ENCODE measurements at regions not wholly inside any gene's neighbourhood (a gene's known extent, or its start where the extent isn't known, plus 50 kb on each side); places are given as distances from the start of the nearest gene placed in this dataset.
"Not testable (repeated sequence)": the region's sequence is repeated elsewhere in the genome, so short reads cannot be mapped to it uniquely, and the experiment has no call there.

GRCh38 chr4:34486461-34487363 is 1757.6 kb downstream of the ARAP2 start:
- no peak for DNase-seq

DNA sequence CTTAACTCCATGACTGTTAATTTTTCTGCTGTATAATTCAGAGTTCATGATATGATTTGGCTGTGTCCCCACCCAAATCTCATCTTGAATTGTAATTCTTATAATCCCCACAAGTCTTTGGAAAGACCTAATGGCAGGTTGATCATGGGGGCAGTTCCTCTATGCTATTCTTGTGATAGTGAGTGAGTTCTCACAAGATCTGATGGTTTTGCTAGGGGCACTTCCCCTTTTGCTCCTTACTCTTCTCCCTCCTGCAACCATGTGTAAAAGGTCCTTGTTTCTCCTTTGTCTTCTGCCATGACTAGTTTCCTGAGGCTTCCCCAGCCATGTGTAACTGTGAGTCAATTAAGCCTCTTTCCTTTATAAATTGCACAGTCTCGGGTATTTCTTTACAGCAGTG is 1751.9 kb downstream of the ARAP2 start:
- DNase-seq = no peak

- DNase-seq = no peak
Observed at GRCh38 chr4:34502086-34502485, 1742.2 kb downstream of the ARAP2 start.

GRCh38 chr4:34504731-34505130 is 1739.6 kb downstream of the ARAP2 start:
- DNase-seq = not testable (repeated sequence)

- not testable (repeated sequence) for DNase-seq
Observed at GRCh38 chr4:34506511-34507092, 1737.7 kb downstream of the ARAP2 start.

- no peak for DNase-seq
Observed at GRCh38 chr4:34512616-34513015, 1731.7 kb downstream of the ARAP2 start.

- no peak for DNase-seq
Observed at GRCh38 chr4:34516524-34516923, 1727.8 kb downstream of the ARAP2 start.

DNA sequence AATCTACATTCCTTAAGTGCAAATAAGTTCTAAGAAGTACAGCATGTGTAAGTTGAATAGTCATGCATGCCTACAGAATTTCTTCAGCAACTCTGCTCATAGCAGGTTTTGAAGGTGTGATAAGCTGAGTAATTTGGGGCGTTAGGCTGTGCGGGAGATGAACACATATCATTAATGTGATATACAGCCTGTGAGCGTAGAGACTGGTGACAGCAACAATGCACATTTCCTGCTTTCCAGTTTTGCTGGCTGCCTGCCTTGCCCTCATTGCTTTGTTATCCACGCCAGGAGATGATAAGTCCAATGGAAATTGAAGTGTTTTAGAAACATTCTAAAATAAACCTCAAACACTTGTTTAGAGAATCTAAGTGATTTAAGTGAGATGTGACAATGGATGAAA is 1709.4 kb downstream of the ARAP2 start:
- DNase-seq = no peak

- no peak for DNase-seq
Observed at GRCh38 chr4:34566091-34566490, 1678.2 kb downstream of the ARAP2 start.

DNA sequence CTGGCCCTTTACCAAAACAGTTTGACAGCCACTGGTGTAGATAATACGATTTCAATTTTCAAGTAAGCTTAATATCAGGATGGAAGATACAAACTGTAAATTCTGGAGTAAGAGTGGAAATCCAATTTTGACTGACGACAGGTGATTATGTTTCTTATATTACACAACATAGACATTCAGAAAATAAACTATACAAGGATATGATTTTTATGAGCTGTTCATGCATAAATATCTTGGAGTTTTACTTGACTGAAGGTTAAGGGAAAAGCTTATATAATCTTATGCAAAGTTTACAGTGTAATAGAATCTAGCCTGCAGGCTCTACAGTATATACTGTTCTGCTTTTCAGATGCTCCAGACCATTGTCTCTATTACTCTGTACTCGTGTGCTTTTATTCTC is 1672.3 kb downstream of the ARAP2 start:
- no peak for DNase-seq

- DNase-seq = no peak
Observed at GRCh38 chr4:34615315-34615714, 1629.0 kb downstream of the ARAP2 start.

DNA sequence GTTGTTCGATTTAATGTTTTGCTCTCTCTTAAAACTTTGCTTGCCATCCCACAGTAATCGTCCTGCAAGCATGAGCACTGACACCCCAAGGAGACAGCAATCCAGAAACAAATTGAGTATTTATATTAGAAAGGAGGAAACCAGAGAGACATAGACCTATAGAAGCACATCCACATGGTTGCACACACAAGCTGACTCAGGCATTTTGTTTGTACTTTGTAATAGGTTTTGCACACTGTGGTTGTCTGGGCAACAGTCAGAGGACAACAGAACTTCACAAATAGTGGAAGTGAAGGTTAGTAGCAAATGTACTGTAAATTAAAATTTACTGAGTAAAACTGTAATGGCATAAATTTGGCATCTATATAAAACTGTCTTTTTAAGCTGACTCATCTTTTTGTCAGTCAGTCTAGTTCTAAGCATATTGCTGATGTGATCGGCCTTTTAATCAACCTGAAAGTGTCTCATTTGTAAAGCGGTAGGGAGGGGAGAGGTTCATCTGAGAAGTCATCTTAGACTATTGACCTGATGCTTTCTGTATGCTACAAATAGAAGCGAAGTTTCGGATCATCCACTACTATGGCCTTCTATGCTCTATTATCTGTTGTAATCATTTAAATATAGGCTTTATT is 1624.7 kb downstream of the ARAP2 start:
- no peak for DNase-seq

DNA sequence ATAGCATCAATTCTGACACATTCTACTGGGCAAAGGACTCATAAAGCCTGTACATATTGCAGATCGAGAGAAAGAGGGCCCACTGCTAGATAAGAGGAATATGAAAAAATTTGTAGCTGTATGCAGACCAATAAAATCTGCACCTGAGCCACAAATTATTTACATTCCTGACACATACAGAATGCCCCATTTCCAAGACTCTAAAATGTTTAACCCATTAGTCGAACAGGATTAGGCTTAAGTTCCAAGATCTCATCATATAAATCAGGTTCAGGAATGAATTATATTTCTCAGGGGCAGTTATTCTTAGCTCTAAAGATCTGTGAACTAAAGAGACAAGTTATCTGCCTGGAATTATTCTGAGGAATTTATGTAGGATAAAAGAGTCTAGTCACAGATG is 1615.8 kb downstream of the ARAP2 start:
- no peak for DNase-seq

- no peak for DNase-seq
Observed at GRCh38 chr4:34629451-34629850, 1614.9 kb downstream of the ARAP2 start.

- DNase-seq = no peak
Observed at GRCh38 chr4:34633241-34633640, 1611.1 kb downstream of the ARAP2 start.

- DNase-seq = no peak
Observed at GRCh38 chr4:34636623-34637022, 1607.7 kb downstream of the ARAP2 start.

DNA sequence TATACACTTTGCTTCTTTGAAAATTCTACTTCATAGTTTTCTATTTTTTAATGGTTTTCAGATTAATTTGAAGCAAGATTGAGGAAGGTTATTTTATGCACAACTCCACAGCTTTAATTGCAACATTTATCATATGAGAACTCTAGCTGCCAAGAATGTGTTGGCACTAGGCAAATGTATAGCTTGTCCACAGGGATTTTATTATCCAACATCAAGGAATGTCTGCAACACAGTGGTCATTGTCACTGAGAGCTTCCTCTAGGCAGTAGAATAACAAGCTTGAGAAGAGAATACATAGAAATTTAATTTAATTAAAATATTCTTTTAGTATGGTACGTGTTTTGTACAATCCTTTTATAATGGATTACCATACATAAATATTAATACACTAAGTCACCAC is 1600.8 kb downstream of the ARAP2 start:
- DNase-seq = no peak

DNA sequence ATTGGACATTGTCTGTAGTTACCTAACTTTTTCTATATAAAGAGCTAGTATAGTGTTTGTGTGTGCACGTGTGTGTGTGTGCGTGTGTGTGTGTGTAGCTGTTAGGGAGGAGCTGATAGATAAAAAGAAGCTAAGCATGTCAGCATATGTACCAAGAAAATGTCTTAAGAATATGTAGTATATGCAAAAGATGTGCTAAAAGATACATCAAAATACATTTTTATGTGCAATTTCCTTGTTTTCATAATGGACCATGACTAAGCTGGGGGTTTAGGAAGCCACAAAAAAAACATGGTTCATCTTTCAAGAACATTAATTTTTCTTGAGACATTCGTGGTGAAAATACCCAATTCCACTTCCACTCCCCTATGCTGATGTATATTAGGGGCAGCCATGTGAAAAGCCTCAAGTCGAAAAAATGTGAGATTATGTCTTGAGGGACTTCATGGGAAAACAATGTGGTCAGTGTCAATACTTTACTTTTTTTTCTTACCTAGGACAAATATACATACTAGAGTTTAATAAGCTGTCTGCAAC is 1599.7 kb downstream of the ARAP2 start:
- no peak for DNase-seq

GRCh38 chr4:34649716-34650115 is 1594.6 kb downstream of the ARAP2 start:
- DNase-seq = no peak

DNA sequence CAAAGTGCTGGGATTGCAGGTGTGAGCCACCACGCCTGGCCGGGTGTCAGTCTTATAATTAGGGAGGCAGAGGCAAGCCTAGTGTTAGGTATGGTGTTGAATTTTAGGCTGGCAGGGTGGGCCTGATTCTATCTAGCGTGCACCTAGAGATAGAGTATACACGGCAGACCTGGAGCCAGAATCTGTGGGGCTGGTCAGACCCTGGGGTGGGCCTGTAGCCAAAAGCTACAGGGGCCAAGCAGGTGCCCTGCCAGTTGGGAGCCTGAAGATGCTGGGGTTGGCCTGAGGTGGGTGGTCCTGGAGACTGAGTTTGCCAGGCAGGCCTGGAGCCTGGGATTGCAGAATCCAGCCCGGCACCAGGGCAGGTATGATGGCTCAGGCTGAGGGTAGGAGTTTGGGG is 1580.3 kb downstream of the ARAP2 start:
- no peak for DNase-seq

- DNase-seq = no peak
Observed at GRCh38 chr4:34676400-34676799, 1567.9 kb downstream of the ARAP2 start.

DNA sequence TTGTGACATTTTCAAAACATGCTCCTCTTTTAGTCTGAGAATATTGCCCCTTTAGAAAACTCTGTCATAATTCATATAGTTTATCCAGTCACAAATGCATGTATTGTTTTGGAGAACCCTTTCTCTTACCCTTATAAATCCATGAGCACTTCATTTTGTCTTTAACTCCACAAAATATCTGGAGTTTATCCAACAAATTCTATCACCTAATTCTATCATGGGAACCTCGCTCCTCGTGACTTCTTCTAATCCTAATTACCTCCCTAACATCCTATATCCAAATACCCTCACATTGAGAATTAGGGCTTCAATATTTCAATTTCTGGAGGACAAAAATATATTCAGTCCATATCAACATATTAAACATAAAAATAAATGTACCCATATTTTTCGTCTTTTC is 1565.9 kb downstream of the ARAP2 start:
- no peak for DNase-seq

- DNase-seq = no peak
Observed at GRCh38 chr4:34679228-34679627, 1565.1 kb downstream of the ARAP2 start.

- no peak for DNase-seq
Observed at GRCh38 chr4:34709564-34709963, 1534.8 kb downstream of the ARAP2 start.

All from left hindlimb (tissue), 1 donor.